IMR-90 (cell line): ENCODE measurements at regions not wholly inside any gene's neighbourhood (a gene's known extent, or its start where the extent isn't known, plus 50 kb on each side); places are given as distances from the start of the nearest gene placed in this dataset.

Source experiments
- BHLHE40 ChIP-seq: fragments of 150-350 bp; IDR thresholded peaks from 2 replicates; pipeline ENCODE4 v1.6.1; 2016; ENCODE audit warnings: mild to moderate bottlenecking, low read depth, low read length
- CEBPB ChIP-seq: IDR thresholded peaks from 2 replicates; pipeline ENCODE4 v1.6.1; 2012; ENCODE audit warnings: low read depth, low read length, improper control_type of control experiment
- MAFK ChIP-seq: IDR thresholded peaks from 2 replicates; pipeline ENCODE4 v1.6.1; 2012; ENCODE audit warnings: low read depth, low read length, improper control_type of control experiment
- MAZ ChIP-seq: IDR thresholded peaks from 2 replicates; pipeline ENCODE4 v1.6.1; 2012; ENCODE audit warnings: low read depth, mild to moderate bottlenecking, low read length, improper control_type of control experiment, moderate library complexity, borderline replicate concordance
- NFE2L2 ChIP-seq: fragments of 150-350 bp; IDR thresholded peaks from 2 replicates; pipeline ENCODE4 v1.6.1; 2016; ENCODE audit warnings: low read depth, mild to moderate bottlenecking, low read length
- POLR2A ChIP-seq: IDR thresholded peaks from 2 replicates; pipeline ENCODE4 v1.6.1; 2012; ENCODE audit warnings: mild to moderate bottlenecking, low read depth, low read length
- RAD21 ChIP-seq: IDR thresholded peaks from 2 replicates; pipeline ENCODE4 v1.6.1; 2012; ENCODE audit warnings: low read length, improper control_type of control experiment
- RFX5 ChIP-seq: IDR thresholded peaks from 2 replicates; pipeline ENCODE4 v1.8.0; 2012; ENCODE audit warnings: low read depth, mild to moderate bottlenecking, low read length, moderate library complexity
- SMC3 ChIP-seq: fragments of 150-350 bp; IDR thresholded peaks from 2 replicates; pipeline ENCODE4 v1.6.1; 2016; ENCODE audit warnings: low read depth, mild to moderate bottlenecking, antibody characterized with exemption, low read length, moderate library complexity
- TF ChIP-seq, protein P1 (sequence below): conservative IDR thresholded peaks from 2 replicates; pipeline ENCODE4 v1.5.1; 2012; ENCODE audit warnings: mild to moderate bottlenecking, low read depth, low read length, improper control_type of control experiment
- TF ChIP-seq, protein P2 (sequence below): fragments of 150-350 bp; IDR thresholded peaks from 2 replicates; pipeline ENCODE4 v1.6.1; 2017; ENCODE audit warnings: mild to moderate bottlenecking, antibody characterized with exemption, low read length, low read depth

DNA sequence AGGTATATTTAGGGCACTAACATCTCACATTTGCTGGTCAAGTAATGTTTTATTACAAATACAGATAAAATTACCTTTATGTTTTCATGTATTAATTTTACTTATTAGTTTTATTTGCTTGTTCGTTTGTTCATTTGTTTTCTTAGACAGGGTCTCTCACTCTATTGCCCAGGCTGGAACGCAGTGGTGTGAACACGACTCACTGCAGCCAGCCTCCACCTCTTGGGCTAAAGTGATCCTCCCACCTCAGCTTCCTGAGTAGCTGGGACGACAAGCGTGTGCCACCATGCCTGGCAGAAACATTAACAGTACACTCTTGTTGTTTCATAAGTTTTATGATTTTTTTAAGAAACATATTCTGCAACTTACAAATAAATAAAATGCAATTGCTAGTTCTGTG lies 123.2 kb downstream of the ZNF608 start:
- TF ChIP-seq POLR2A (no peak), MAFK (no peak), NFE2L2 (no peak), RAD21 (no peak), SMC3 (no peak), RFX5 (no peak), CEBPB (no peak), BHLHE40 (no peak), MAZ (no peak)
- TF ChIP-seq, protein P1, sequence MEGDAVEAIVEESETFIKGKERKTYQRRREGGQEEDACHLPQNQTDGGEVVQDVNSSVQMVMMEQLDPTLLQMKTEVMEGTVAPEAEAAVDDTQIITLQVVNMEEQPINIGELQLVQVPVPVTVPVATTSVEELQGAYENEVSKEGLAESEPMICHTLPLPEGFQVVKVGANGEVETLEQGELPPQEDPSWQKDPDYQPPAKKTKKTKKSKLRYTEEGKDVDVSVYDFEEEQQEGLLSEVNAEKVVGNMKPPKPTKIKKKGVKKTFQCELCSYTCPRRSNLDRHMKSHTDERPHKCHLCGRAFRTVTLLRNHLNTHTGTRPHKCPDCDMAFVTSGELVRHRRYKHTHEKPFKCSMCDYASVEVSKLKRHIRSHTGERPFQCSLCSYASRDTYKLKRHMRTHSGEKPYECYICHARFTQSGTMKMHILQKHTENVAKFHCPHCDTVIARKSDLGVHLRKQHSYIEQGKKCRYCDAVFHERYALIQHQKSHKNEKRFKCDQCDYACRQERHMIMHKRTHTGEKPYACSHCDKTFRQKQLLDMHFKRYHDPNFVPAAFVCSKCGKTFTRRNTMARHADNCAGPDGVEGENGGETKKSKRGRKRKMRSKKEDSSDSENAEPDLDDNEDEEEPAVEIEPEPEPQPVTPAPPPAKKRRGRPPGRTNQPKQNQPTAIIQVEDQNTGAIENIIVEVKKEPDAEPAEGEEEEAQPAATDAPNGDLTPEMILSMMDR, result no peak
- TF ChIP-seq, protein P2, sequence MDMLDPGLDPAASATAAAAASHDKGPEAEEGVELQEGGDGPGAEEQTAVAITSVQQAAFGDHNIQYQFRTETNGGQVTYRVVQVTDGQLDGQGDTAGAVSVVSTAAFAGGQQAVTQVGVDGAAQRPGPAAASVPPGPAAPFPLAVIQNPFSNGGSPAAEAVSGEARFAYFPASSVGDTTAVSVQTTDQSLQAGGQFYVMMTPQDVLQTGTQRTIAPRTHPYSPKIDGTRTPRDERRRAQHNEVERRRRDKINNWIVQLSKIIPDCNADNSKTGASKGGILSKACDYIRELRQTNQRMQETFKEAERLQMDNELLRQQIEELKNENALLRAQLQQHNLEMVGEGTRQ, result no peak
